Dermis microvascular lymphatic vessel endothelial cell (primary cell): ENCODE measurements at regions not wholly inside any gene's neighbourhood (a gene's known extent, or its start where the extent isn't known, plus 50 kb on each side); places are given as distances from the start of the nearest gene placed in this dataset.
"Not testable (repeated sequence)": the region's sequence is repeated elsewhere in the genome, so short reads cannot be mapped to it uniquely, and the experiment has no call there.

Source experiments
- DNase-seq, 2 donors: peaks; one replicate each; pipeline versions ENCODE4 v3.0.0 to v3.0.0-alpha.2; 2010; ENCODE audit warnings: low read depth in 2 of 2

GRCh38 chr17:34474706-34475105 lies 104.7 kb upstream of the TMEM132E start:
- no peak for DNase-seq

- DNase-seq, result no peak
These were observed 107.0 kb upstream of the TMEM132E start for GRCh38 chr17:34472363-34472762.

- DNase-seq, result not testable (repeated sequence)
These were observed 108.1 kb upstream of the TMEM132E start for GRCh38 chr17:34471278-34471677.

- DNase-seq, result no peak
These were observed 102.8 kb upstream of the CCL1 start for GRCh38 chr17:34465789-34466188.

GRCh38 chr17:34464812-34465211 lies 101.8 kb upstream of the CCL1 start:
- no peak for DNase-seq

- DNase-seq, result no peak
These were observed 95.2 kb upstream of the CCL1 start for GRCh38 chr17:34458266-34458665.

- DNase-seq, result no peak
These were observed 93.1 kb upstream of the CCL1 start for GRCh38 chr17:34456121-34456520.

GRCh38 chr17:34452769-34453168 lies 89.7 kb upstream of the CCL1 start:
- no peak for DNase-seq

- no peak for DNase-seq
These were observed 88.3 kb upstream of the CCL1 start for GRCh38 chr17:34451313-34451712.

GRCh38 chr17:34447406-34447805 lies 84.4 kb upstream of the CCL1 start:
- no peak for DNase-seq

- no peak for DNase-seq
These were observed 82.1 kb upstream of the CCL1 start for GRCh38 chr17:34445101-34445500.

GRCh38 chr17:34443619-34444469 lies 80.8 kb upstream of the CCL1 start:
- DNase-seq, result no peak

- no peak for DNase-seq
These were observed 79.5 kb upstream of the CCL1 start for GRCh38 chr17:34442387-34443111.

GRCh38 chr17:34437188-34437587 lies 74.2 kb upstream of the CCL1 start:
- no peak for DNase-seq

GRCh38 chr17:34436607-34437006 lies 73.6 kb upstream of the CCL1 start:
- DNase-seq, result no peak

- DNase-seq, result no peak
These were observed 72.3 kb upstream of the CCL1 start for GRCh38 chr17:34435182-34435928.

GRCh38 chr17:34434052-34434451 lies 71.0 kb upstream of the CCL1 start:
- no peak for DNase-seq

GRCh38 chr17:34424814-34425491 lies 61.9 kb upstream of the CCL1 start:
- no peak for DNase-seq

- no peak for DNase-seq
These were observed 61.2 kb upstream of the CCL1 start for GRCh38 chr17:34423978-34424813.

GRCh38 chr17:34423315-34423714 lies 60.3 kb upstream of the CCL1 start:
- DNase-seq, result not testable (repeated sequence)

GRCh38 chr17:34420900-34421299 lies 57.9 kb upstream of the CCL1 start:
- DNase-seq, result no peak
